ENCODE measurements at regions not wholly inside any gene's neighbourhood (a gene's known extent, or its start where the extent isn't known, plus 50 kb on each side); places are given as distances from the start of the nearest gene placed in this dataset.

DNA sequence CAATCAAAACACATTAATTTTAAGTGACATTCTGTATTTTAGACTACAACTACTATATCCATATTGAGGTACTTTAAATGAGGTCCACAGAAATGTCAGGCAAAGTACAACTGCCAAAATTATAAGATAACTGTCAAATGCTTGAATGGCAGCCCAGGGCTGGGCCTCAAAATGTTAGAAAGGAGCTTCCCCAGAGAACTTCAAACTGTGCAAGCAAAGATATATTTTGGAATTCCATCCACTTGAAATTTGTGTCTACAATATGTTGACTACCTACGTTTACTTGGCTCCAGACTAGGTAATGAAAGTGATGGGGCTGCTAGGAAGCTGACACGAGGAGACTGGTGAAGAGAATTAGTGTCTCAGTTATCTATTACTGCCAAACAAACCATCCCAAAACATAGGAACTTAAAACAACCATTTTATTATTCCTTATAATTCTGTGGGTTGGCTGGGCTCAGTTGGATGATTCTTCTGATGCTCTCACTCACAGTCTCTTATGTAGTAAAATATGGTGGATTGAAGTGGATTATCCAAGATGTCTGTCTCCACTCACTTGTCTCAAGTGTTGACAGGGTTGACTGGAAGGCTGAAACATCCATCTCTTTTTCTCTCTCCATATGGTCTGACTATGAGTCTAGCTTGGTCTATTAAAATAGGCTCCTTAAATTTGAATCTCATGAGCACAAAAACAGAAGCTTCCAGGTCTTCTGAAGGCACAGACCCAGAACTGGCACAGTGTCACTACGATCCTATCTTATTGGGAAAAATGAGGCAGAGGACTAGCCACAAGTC lies 74.2 kb downstream of the FZD1 start:
- Histone ChIP-seq H3K79me2 (ENCODE audit: insufficient read depth) (no peaks in the 10 kb centered on the region), H3K9me3 (ENCODE audit: low read depth) (no peaks in the 10 kb centered on the region), H4K20me1 (ENCODE audit: insufficient read depth) (no peaks in the 10 kb centered on the region), H3K4me1 (ENCODE audit: insufficient read depth) (no peaks in the 10 kb centered on the region), H3K9me2 (ENCODE audit: insufficient read depth) (no peaks in the 10 kb centered on the region), H3K27me3 (replicated peaks; ENCODE audit: insufficient read depth) (peaks cover 42% of the 10 kb centered on the region), H3K27ac (no peak overlapping the region), H2AFZ (no peak overlapping the region), H3K36me3 (ENCODE audit: low read depth) (no peaks in the 10 kb centered on the region), H3K9ac (no peak overlapping the region), H3F3A (ENCODE audit: insufficient read depth) (no peaks in the 10 kb centered on the region), H3K4me2 (ENCODE audit: unreplicated experiment) (no peak overlapping the region), H3K4me3 (no peak overlapping the region)
- DNase-seq = no peak
- in situ Hi-C loops (cut with MboI) = no loop called here
- WGBS, 2 experiments (ENCODE audit: low coverage in 1 of 2, low lambda C conversion rate in 2 of 2, missing lambda C conversion rate in 2 of 2) = 16% methylated on average over 3 of the region's 3 CpGs
- TF ChIP-seq EZH2phosphoT487 (IDR thresholded peaks at IDR 0.05; ENCODE audit: insufficient read depth, low read depth) = no peak

DNA sequence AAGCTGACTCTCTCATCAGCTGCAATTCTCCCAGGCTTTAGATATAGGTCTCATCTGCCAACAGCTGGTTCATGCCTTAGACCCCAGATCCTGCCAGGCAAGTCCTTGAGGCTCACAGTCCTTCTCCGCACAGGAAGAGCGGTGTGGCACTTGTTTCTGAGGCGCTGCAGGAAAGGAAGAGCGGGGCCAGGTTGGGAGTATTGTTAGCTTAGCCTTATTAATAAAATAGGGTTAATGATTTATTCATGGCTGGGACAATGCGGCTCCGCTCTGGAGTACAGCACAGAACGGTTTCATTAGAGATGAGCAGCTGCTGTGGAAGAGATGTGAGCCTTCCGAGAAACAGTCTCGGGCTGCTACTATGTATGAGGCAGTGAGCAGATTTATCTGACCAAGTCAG lies 78.1 kb downstream of the FZD1 start:
- in situ Hi-C loops (cut with MboI) = no loop called here
- Histone ChIP-seq H3K9me3 (ENCODE audit: low read depth) (no peaks in the 10 kb centered on the region), H3K4me3 (no peak overlapping the region), H3K4me2 (ENCODE audit: unreplicated experiment) (no peak overlapping the region), H2AFZ (no peak overlapping the region), H4K20me1 (ENCODE audit: insufficient read depth) (no peaks in the 10 kb centered on the region), H3K36me3 (ENCODE audit: low read depth) (no peaks in the 10 kb centered on the region), H3K9me2 (ENCODE audit: insufficient read depth) (no peaks in the 10 kb centered on the region), H3F3A (ENCODE audit: insufficient read depth) (no peaks in the 10 kb centered on the region), H3K27me3 (replicated peaks; ENCODE audit: insufficient read depth) (peaks cover 67% of the 10 kb centered on the region), H3K79me2 (ENCODE audit: insufficient read depth) (no peaks in the 10 kb centered on the region), H3K27ac (no peak overlapping the region), H3K4me1 (ENCODE audit: insufficient read depth) (no peaks in the 10 kb centered on the region), H3K9ac (no peak overlapping the region)
- no peak for TF ChIP-seq EZH2 (IDR thresholded peaks at IDR 0.05; ENCODE audit: insufficient read depth, poor library complexity, severe bottlenecking)
- TF ChIP-seq EZH2phosphoT487 (IDR thresholded peaks at IDR 0.05; ENCODE audit: insufficient read depth, low read depth) = no peak
- 50 to 53% methylated on average over 9 of the region's 9 CpGs for WGBS, 2 experiments (ENCODE audit: low coverage in 1 of 2, low lambda C conversion rate in 2 of 2, missing lambda C conversion rate in 2 of 2)
- DNase-seq = no peak

DNA sequence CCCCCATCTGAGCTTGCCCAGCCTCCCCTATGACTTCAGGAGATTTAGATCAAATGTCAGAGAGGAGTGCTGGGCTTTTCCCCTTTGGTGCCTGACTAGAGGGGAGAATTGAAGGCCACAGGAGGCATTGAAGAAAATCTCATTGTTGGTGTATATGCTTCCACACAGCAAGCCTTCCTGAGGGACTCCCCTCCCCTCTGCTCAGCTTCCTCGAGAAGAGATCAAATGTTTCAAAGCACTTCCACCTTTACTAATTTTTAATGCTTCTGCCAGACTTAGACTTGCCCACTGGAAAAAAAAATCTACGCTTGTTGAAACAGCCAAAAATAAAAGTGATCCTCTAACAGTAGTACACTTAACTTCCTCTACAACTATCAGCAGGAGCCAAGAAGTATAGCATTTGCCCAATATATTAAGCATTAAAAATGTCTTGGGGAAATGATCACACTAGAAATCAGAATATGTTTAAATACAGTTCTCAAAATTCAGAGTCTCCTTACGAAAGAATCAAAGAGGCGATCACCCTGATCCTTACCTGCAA lies 79.3 kb downstream of the FZD1 start:
- H3K9me2 ChIP-seq (ENCODE audit: insufficient read depth) = no peaks in the 10 kb centered on the region
- TF ChIP-seq EZH2 (IDR thresholded peaks at IDR 0.05; ENCODE audit: insufficient read depth, poor library complexity, severe bottlenecking) (no peak), EZH2phosphoT487 (IDR thresholded peaks at IDR 0.05; ENCODE audit: insufficient read depth, low read depth) (no peak)
- H3K27ac ChIP-seq = no peak overlapping the region
- no peaks in the 10 kb centered on the region for H3K4me1 ChIP-seq (ENCODE audit: insufficient read depth)
- peaks cover 67% of the 10 kb centered on the region for H3K27me3 ChIP-seq (replicated peaks; ENCODE audit: insufficient read depth)
- H4K20me1 ChIP-seq (ENCODE audit: insufficient read depth) = no peaks in the 10 kb centered on the region
- H3K9ac ChIP-seq = no peak overlapping the region
- DNase-seq = no peak
- in situ Hi-C loops (cut with MboI) = no loop called here
- H3F3A ChIP-seq (ENCODE audit: insufficient read depth) = no peaks in the 10 kb centered on the region
- H3K36me3 ChIP-seq (ENCODE audit: low read depth) = no peaks in the 10 kb centered on the region
- H2AFZ ChIP-seq = no peak overlapping the region
- H3K4me3 ChIP-seq = no peak overlapping the region
- 81 to 88% methylated on average over 4 of the region's 4 CpGs for WGBS, 2 experiments (ENCODE audit: low coverage in 1 of 2, low lambda C conversion rate in 2 of 2, missing lambda C conversion rate in 2 of 2)
- H3K9me3 ChIP-seq (ENCODE audit: low read depth) = no peaks in the 10 kb centered on the region
- H3K79me2 ChIP-seq (ENCODE audit: insufficient read depth) = no peaks in the 10 kb centered on the region
- no peak overlapping the region for H3K4me2 ChIP-seq (ENCODE audit: unreplicated experiment)

DNA sequence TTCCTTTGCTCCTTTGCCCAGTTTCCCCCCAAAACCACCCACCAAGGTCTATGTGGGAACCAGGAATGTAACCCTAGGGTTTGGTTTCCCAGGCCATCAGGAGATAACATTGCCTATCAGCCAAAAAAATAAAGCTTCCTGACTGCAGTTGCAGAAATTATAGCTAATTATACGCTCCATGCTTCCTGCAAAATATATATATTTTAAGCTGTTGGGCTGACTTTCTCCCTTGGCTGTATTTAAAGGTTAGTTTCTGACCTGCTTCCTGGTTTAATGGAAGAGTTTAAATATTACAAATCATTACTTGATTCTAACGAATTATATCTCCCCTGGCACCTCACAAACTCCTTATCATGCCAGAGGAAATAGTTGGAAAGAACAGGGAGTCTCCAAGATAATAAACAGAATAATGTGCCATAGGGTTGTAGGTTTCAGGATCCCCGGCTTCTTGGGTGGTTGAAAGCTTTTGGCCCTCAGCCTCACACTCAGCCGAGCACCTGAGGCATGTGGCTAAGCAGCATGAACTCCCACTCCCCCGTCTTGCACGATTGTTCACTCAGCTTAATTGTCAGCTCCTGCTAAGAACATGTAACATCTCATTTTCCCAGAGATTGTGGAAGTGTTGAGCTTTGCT lies 79.9 kb downstream of the FZD1 start:
- H3K79me2 ChIP-seq (ENCODE audit: insufficient read depth) = no peaks in the 10 kb centered on the region
- no peaks in the 10 kb centered on the region for H3K36me3 ChIP-seq (ENCODE audit: low read depth)
- no peak overlapping the region for H3K4me2 ChIP-seq (ENCODE audit: unreplicated experiment)
- H3K9me2 ChIP-seq (ENCODE audit: insufficient read depth) = no peaks in the 10 kb centered on the region
- in situ Hi-C loops (cut with MboI) = no loop called here
- no peak for DNase-seq
- H3K27me3 ChIP-seq (replicated peaks; ENCODE audit: insufficient read depth) = peaks cover 66% of the 10 kb centered on the region
- TF ChIP-seq EZH2phosphoT487 (IDR thresholded peaks at IDR 0.05; ENCODE audit: insufficient read depth, low read depth) (no peak), EZH2 (IDR thresholded peaks at IDR 0.05; ENCODE audit: insufficient read depth, poor library complexity, severe bottlenecking) (no peak)
- H3F3A ChIP-seq (ENCODE audit: insufficient read depth) = no peaks in the 10 kb centered on the region
- no peaks in the 10 kb centered on the region for H3K4me1 ChIP-seq (ENCODE audit: insufficient read depth)
- H2AFZ ChIP-seq = no peak overlapping the region
- H4K20me1 ChIP-seq (ENCODE audit: insufficient read depth) = no peaks in the 10 kb centered on the region
- H3K4me3 ChIP-seq = no peak overlapping the region
- H3K27ac ChIP-seq = no peak overlapping the region
- H3K9me3 ChIP-seq (ENCODE audit: low read depth) = no peaks in the 10 kb centered on the region
- WGBS, 2 experiments (ENCODE audit: low coverage in 1 of 2, low lambda C conversion rate in 2 of 2, missing lambda C conversion rate in 2 of 2) = 43 to 50% methylated on average over 6 of the region's 6 CpGs
- H3K9ac ChIP-seq = no peak overlapping the region

Data from GM23248 (cell line).